ENCODE measurements at regions not wholly inside any gene's neighbourhood (a gene's known extent, or its start where the extent isn't known, plus 50 kb on each side); places are given as distances from the start of the nearest gene placed in this dataset.

GRCh38 chr3:178109691-178110090 is 426.5 kb upstream of the KCNMB2 start (continued):
- TF ChIP-seq PBX3 (CRISPR knock-in tag; IDR thresholded peaks at IDR 0.05; ENCODE audit: borderline replicate concordance): no peak

GRCh38 chr3:178112134-178112533 is 424.1 kb upstream of the KCNMB2 start:
- BruUV-seq (replicated peaks): no TSS peak
- H3K27me3 ChIP-seq (ENCODE audit: control insufficient read depth in 1 of 2, insufficient read depth in 2 of 2, low read length in 2 of 2): no peaks in the 10 kb centered on the region
- DNase-seq (ENCODE audit: low spot score) (no peak), FAIRE-seq (no peak), ATAC-seq (no peak)
- no peak overlapping the region for H2AFZ ChIP-seq (ENCODE audit: low read length)
- ChIA-PET POLR2A (no interaction called here), CTCF (ENCODE audit: low intra/inter-chr PET ratio, low total read pairs) (no interaction called here)
- H4K20me1 ChIP-seq (ENCODE audit: insufficient read depth, low read length): no peaks in the 10 kb centered on the region
- no peak overlapping the region for H3K4me2 ChIP-seq (ENCODE audit: low read depth, low read length)
- no peaks in the 10 kb centered on the region for H3K9me3 ChIP-seq (ENCODE audit: low read length)
- no peaks in the 10 kb centered on the region for H3K4me1 ChIP-seq (ENCODE audit: insufficient read depth, low read length)
- no peak overlapping the region for H3K9ac ChIP-seq (ENCODE audit: insufficient read depth, low read depth, low read length)
- H3K4me3 ChIP-seq (replicated peaks in 1 of 3; ENCODE audit: insufficient read depth in 1 of 3, low read depth in 2 of 3, low read length in 3 of 3): no peak overlapping the region
- H3K79me2 ChIP-seq (ENCODE audit: insufficient read depth, low read length): no peaks in the 10 kb centered on the region
- intact Hi-C loops (cut with micrococcal nuclease; ENCODE audit: unreplicated experiment) (no loop called here), in situ Hi-C loops (cut with HindIII; ENCODE audit: extremely low pct_ligation_motif_present, low pct_unique_long_range_greater_than_20kb) (no loop called here)
- TF ChIP-seq ZNF513 (CRISPR knock-in tag; conservative IDR thresholded peaks at IDR 0.05) (no peak), PTBP1 (IDR thresholded peaks at IDR 0.05; ENCODE audit: low read depth, low read length, poor library complexity, severe bottlenecking) (no peak), ADNP (CRISPR knock-in tag; IDR thresholded peaks at IDR 0.05) (no peak), ATAD3A (CRISPR knock-in tag; IDR thresholded peaks at IDR 0.05) (no peak), PCBP1 (IDR thresholded peaks at IDR 0.05; ENCODE audit: borderline replicate concordance, low read depth, low read length) (no peak), MYNN (CRISPR knock-in tag; IDR thresholded peaks at IDR 0.05; ENCODE audit: low read depth) (no peak), ZNF33B (CRISPR knock-in tag; IDR thresholded peaks at IDR 0.05) (no peak), ZFP82 (CRISPR knock-in tag; IDR thresholded peaks at IDR 0.05; ENCODE audit: borderline replicate concordance) (no peak), ZZZ3 (CRISPR knock-in tag; IDR thresholded peaks at IDR 0.05; ENCODE audit: borderline replicate concordance) (no peak), ZNF704 (CRISPR knock-in tag; IDR thresholded peaks at IDR 0.05; ENCODE audit: borderline replicate concordance) (no peak), ZNF138 (CRISPR knock-in tag; IDR thresholded peaks at IDR 0.05; ENCODE audit: low read depth) (no peak), HOXA5 (CRISPR knock-in tag; IDR thresholded peaks at IDR 0.05) (no peak), ELF3 (CRISPR knock-in tag; IDR thresholded peaks at IDR 0.05) (no peak), ZNF230 (CRISPR knock-in tag; IDR thresholded peaks at IDR 0.05) (no peak), FOXP1 (IDR thresholded peaks at IDR 0.05) (no peak), FOXP1 (CRISPR knock-in tag; IDR thresholded peaks at IDR 0.05) (no peak), MTF1 (CRISPR knock-in tag; IDR thresholded peaks at IDR 0.05) (no peak), ARID2 (CRISPR knock-in tag; IDR thresholded peaks at IDR 0.05; ENCODE audit: borderline replicate concordance) (no peak)
- WGBS (ENCODE audit: low lambda C conversion rate): 61% methylated on average over 6 of the region's 6 CpGs
- no peaks in the 10 kb centered on the region for H3K36me3 ChIP-seq (replicated peaks in 1 of 2; ENCODE audit: control insufficient read depth in 1 of 2, insufficient read depth in 2 of 2, low read length in 2 of 2)
- H3K27ac ChIP-seq (ENCODE audit: extremely low read length, insufficient read depth, low read length): no peak overlapping the region
